CD14-positive monocyte (primary cell): ENCODE measurements at regions not wholly inside any gene's neighbourhood (a gene's known extent, or its start where the extent isn't known, plus 50 kb on each side); places are given as distances from the start of the nearest gene placed in this dataset.

Source experiments
- DNase-seq, 3 donors: peaks; one replicate each; pipeline ENCODE4 v3.0.0-alpha.2; 2011 to 2022
- H2AFZ ChIP-seq: 2 replicates; pipeline ENCODE4 v1.6.0; 2012; ENCODE audit warnings: mild to moderate bottlenecking, low read depth, low read length, inconsistent platforms; ENCODE audit not compliant: insufficient read depth, poor library complexity, severe bottlenecking
- H3K27ac ChIP-seq, 2 donors: 1 replicate in 1 of 2; 2 replicates in 1 of 2; pipeline ENCODE4 v1.5.1; 2012 to 2013; ENCODE audit warnings: low read length in 2 of 2, control low read depth in 1 of 2, inconsistent platforms in 1 of 2, low read depth in 1 of 2, mild to moderate bottlenecking in 1 of 2
- H3K27me3 ChIP-seq, 2 donors: one replicate each; pipeline versions ENCODE4 v1.6.0 to v1.6.1; 2011 to 2013; ENCODE audit warnings: low read length in 2 of 2; ENCODE audit not compliant: control insufficient read depth in 2 of 2, insufficient read depth in 2 of 2
- H3K36me3 ChIP-seq, 2 donors: replicated peaks in 1 of 2; 1 replicate in 1 of 2; 2 replicates in 1 of 2; pipeline versions ENCODE4 v1.5.1 to v1.6.1; 2012 to 2013; ENCODE audit warnings: low read length in 2 of 2, control low read depth in 1 of 2, inconsistent platforms in 1 of 2, mild to moderate bottlenecking in 1 of 2; ENCODE audit not compliant: insufficient read depth in 2 of 2, control insufficient read depth in 1 of 2
- H3K4me1 ChIP-seq, 2 donors: 1 replicate in 1 of 2; 2 replicates in 1 of 2; pipeline versions ENCODE4 v1.5.1 to v1.6.1; 2012 to 2013; ENCODE audit warnings: low read length in 2 of 2, control low read depth in 1 of 2, inconsistent platforms in 1 of 2, mild to moderate bottlenecking in 1 of 2, moderate library complexity in 1 of 2; ENCODE audit not compliant: insufficient read depth in 2 of 2, control insufficient read depth in 1 of 2
- H3K4me2 ChIP-seq: replicated peaks from 2 replicates; pipeline ENCODE3; 2012; ENCODE audit warnings: low read length, moderate library complexity, mild to moderate bottlenecking; ENCODE audit not compliant: poor library complexity, severe bottlenecking; ENCODE audit errors: extremely low read depth
- H3K4me3 ChIP-seq, 3 experiments: fragments of 200-600 bp in 1 of 3; sonication (generic) in 1 of 3; replicated peaks in 1 of 3; 1 replicate in 2 of 3; 2 replicates in 1 of 3; pipeline ENCODE4 v1.5.1; 2011 to 2013; ENCODE audit warnings: low read length in 3 of 3, mild to moderate bottlenecking in 3 of 3, control low read depth in 2 of 3, low read depth in 2 of 3, inconsistent platforms in 1 of 3, moderate library complexity in 1 of 3
- H3K79me2 ChIP-seq: 2 replicates; pipeline ENCODE4 v1.6.0; 2012; ENCODE audit warnings: mild to moderate bottlenecking, control low read depth, inconsistent platforms, low read length, moderate library complexity; ENCODE audit not compliant: insufficient read depth
- H3K9ac ChIP-seq: 2 replicates; pipeline ENCODE4 v1.6.0; 2017; ENCODE audit warnings: low read length, mild to moderate bottlenecking; ENCODE audit not compliant: insufficient read depth, poor library complexity, severe bottlenecking
- H3K9me3 ChIP-seq, 2 donors: replicated peaks in 1 of 2; 1 replicate in 1 of 2; 2 replicates in 1 of 2; pipeline versions ENCODE4 v1.5.1 to v1.6.1; 2012 to 2013; ENCODE audit warnings: low read length in 2 of 2, control low read depth in 1 of 2; ENCODE audit not compliant: control insufficient read depth in 1 of 2, insufficient read depth in 1 of 2
- H4K20me1 ChIP-seq: 2 replicates; pipeline ENCODE4 v1.6.0; 2012; ENCODE audit warnings: mild to moderate bottlenecking, low read length, control low read depth, moderate library complexity; ENCODE audit not compliant: insufficient read depth
- H3K27ac Mint-ChIP-seq, 7 donors: one replicate each; pipeline ENCODE4 v1.8.0; 2020; ENCODE audit warnings: mild to moderate bottlenecking in 7 of 7, mixed read lengths in 7 of 7, moderate library complexity in 6 of 7, inconsistent platforms in 2 of 7
- H3K27me3 Mint-ChIP-seq, 3 donors: one replicate each; pipeline ENCODE4 v1.8.0; 2021 to 2022; ENCODE audit warnings: low read depth in 3 of 3, mild to moderate bottlenecking in 3 of 3, mixed read lengths in 3 of 3, moderate library complexity in 3 of 3, inconsistent platforms in 1 of 3
- H3K36me3 Mint-ChIP-seq, 2 donors: one replicate each; pipeline ENCODE4 v1.8.0; 2020; ENCODE audit warnings: mixed read lengths in 2 of 2, inconsistent platforms in 1 of 2, mild to moderate bottlenecking in 1 of 2
- H3K4me1 Mint-ChIP-seq: one replicate; pipeline ENCODE4 v1.8.0; 2020; ENCODE audit warnings: mild to moderate bottlenecking, mixed read lengths
- H3K4me3 Mint-ChIP-seq, 2 donors: one replicate each; pipeline ENCODE4 v1.8.0; 2020; ENCODE audit warnings: mild to moderate bottlenecking in 2 of 2, mixed read lengths in 2 of 2, moderate library complexity in 1 of 2
- H3K9me3 Mint-ChIP-seq, 7 donors: one replicate each; pipeline ENCODE4 v1.8.0; 2020 to 2022; ENCODE audit warnings: mixed read lengths in 7 of 7, mild to moderate bottlenecking in 6 of 7, moderate library complexity in 6 of 7, inconsistent platforms in 2 of 7
- CTCF ChIP-seq: fragments of 200-600 bp; IDR thresholded peaks from one replicate; pipeline ENCODE4 v1.8.0; 2022; ENCODE audit warnings: antibody characterized with exemption, mild to moderate bottlenecking
- WGBS: methylation state at CpG from one replicate; pipeline ENCODE4 v1.1.5; 2013; ENCODE audit warnings: missing lambda C conversion rate; ENCODE audit not compliant: insufficient coverage; 5-methylcytosine and 5-hydroxymethylcytosine counted together
- intact Hi-C, 2 donors: fragments of 100-400 bp; cut with micrococcal nuclease; formaldehyde crosslinking; loops; one replicate each; pipeline versions ENCODE4 v1.15.0 to v1.15.1; 2023

GRCh38 chr2:12318427-12319057 lies 398.2 kb upstream of the TRIB2 start:
- WGBS: no CpG with 5 or more reads among the region's 8 CpGs
- H3K4me1 Mint-ChIP-seq: no peaks in the 10 kb centered on the region
- H2AFZ ChIP-seq: no peak overlapping the region

DNA sequence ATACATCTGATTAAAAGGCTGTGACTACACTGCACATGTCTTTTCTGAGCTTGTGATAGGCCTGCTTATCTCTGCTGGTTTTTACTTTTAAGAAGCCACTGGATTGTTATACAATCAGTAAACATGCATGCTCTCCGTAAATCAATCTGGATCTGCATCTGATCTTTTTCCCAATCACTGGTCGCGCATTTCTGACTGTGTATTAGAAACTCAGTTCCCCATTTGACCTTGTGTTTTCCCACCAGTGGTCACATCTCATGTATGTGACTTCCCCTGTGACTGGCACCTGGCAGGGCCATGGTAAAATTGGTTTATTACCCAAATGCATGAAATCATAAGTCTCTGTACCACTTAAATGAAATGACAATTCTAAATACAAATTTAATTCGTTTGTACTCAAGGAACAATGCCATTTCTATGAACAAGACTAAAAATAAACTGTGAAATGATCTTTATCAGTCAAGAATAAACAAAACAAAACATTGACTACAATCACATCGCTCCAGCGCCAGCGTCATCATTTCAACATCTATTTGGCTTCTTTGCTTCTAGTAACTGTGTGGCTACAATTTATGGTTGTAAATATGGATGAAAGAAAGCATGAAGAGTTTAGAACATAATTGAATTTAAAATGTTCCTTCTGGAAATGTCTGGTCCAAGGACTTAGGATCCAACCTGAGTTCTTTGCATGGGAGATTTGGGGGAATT lies 396.6 kb upstream of the TRIB2 start:
- H3K27me3 ChIP-seq: no peaks in the 10 kb centered on the region
- peaks cover 0 to 3% (median 0%) of the 10 kb centered on the region in 7 donors for H3K9me3 Mint-ChIP-seq
- H3K4me3 ChIP-seq: no peak overlapping the region
- no peak overlapping the region for H3K27ac ChIP-seq
- H3K9me3 ChIP-seq: no peaks in the 10 kb centered on the region
- DNase-seq: no peak
- no peak overlapping the region for H3K9ac ChIP-seq
- no peak overlapping the region for H2AFZ ChIP-seq
- no peaks in the 10 kb centered on the region for H3K36me3 Mint-ChIP-seq
- no peaks in the 10 kb centered on the region for H3K79me2 ChIP-seq
- TF ChIP-seq CTCF: no peak
- no peak overlapping the region for H3K4me3 Mint-ChIP-seq
- no peaks in the 10 kb centered on the region for H3K4me1 ChIP-seq
- no peaks in the 10 kb centered on the region for H3K36me3 ChIP-seq
- H3K27me3 Mint-ChIP-seq: peaks cover 0 to 11% (median 5%) of the 10 kb centered on the region in 3 donors
- intact Hi-C loops: no loop called here
- H3K4me1 Mint-ChIP-seq: no peaks in the 10 kb centered on the region
- H3K27ac Mint-ChIP-seq: no peak overlapping the region
- WGBS: 89% methylated on average over 1 of the region's 7 CpGs
- no peak overlapping the region for H3K4me2 ChIP-seq
- H4K20me1 ChIP-seq: no peaks in the 10 kb centered on the region

More at GRCh38 chr2:12318427-12319057, 398.2 kb upstream of the TRIB2 start:
- Mint-ChIP-seq H3K27me3 (peaks cover 0 to 11% (median 5%) of the 10 kb centered on the region in 3 donors), H3K9me3 (peaks cover 0 to 3% (median 0%) of the 10 kb centered on the region in 7 donors), H3K36me3 (no peaks in the 10 kb centered on the region), H3K4me3 (no peak overlapping the region), H3K27ac (no peak overlapping the region)
- intact Hi-C loops: no loop called here
- TF ChIP-seq CTCF: no peak
- no peaks in the 10 kb centered on the region for H3K4me1 ChIP-seq
- H3K4me3 ChIP-seq: no peak overlapping the region
- H3K9me3 ChIP-seq: no peaks in the 10 kb centered on the region
- DNase-seq: no peak
- no peak overlapping the region for H3K27ac ChIP-seq
- no peaks in the 10 kb centered on the region for H3K27me3 ChIP-seq
- no peak overlapping the region for H3K9ac ChIP-seq
- no peaks in the 10 kb centered on the region for H3K79me2 ChIP-seq
- H4K20me1 ChIP-seq: no peaks in the 10 kb centered on the region
- H3K4me2 ChIP-seq: no peak overlapping the region
- no peaks in the 10 kb centered on the region for H3K36me3 ChIP-seq
